MM.1S (cell line): ENCODE measurements at regions not wholly inside any gene's neighbourhood (a gene's known extent, or its start where the extent isn't known, plus 50 kb on each side); places are given as distances from the start of the nearest gene placed in this dataset.

Experiments
- DNase-seq: peaks from one replicate; pipeline ENCODE4 v3.0.0-alpha.2; 2015
- H2AFZ ChIP-seq: fragments of 300-600 bp; sonication (generic); 2 replicates; pipeline ENCODE4 v1.6.0; 2016; ENCODE audit warnings: antibody characterized with exemption, low read length
- H3F3A ChIP-seq: fragments of 300-600 bp; sonication (generic); 2 replicates; pipeline ENCODE4 v1.6.1; 2016; ENCODE audit warnings: mild to moderate bottlenecking, antibody characterized with exemption, low read length, moderate library complexity, mixed read lengths; ENCODE audit not compliant: insufficient read depth
- H3K27ac ChIP-seq: fragments of 300-600 bp; sonication (generic); 2 replicates; pipeline ENCODE4 v1.5.1; 2016; ENCODE audit warnings: mild to moderate bottlenecking, low read length
- H3K27me3 ChIP-seq: fragments of 300-600 bp; sonication (generic); replicated peaks from 2 replicates; pipeline ENCODE4 v1.6.0; 2016; ENCODE audit warnings: low read length; ENCODE audit not compliant: insufficient read depth
- H3K36me3 ChIP-seq: fragments of 300-600 bp; sonication (generic); replicated peaks from 2 replicates; pipeline ENCODE4 v1.6.1; 2016; ENCODE audit warnings: mild to moderate bottlenecking, low read length, mixed read lengths; ENCODE audit not compliant: insufficient read depth
- H3K4me1 ChIP-seq: fragments of 300-600 bp; sonication (generic); 2 replicates; pipeline ENCODE4 v1.6.1; 2016; ENCODE audit warnings: low read length, mixed read lengths
- H3K4me2 ChIP-seq: fragments of 300-600 bp; sonication (generic); 2 replicates; pipeline ENCODE4 v1.6.0; 2016; ENCODE audit warnings: low read depth, low read length
- H3K4me3 ChIP-seq: fragments of 300-600 bp; sonication (generic); 2 replicates; pipeline ENCODE4 v1.5.1; 2016; ENCODE audit warnings: low read length, mixed read lengths
- H3K79me2 ChIP-seq: fragments of 300-600 bp; sonication (generic); 2 replicates; pipeline ENCODE4 v1.6.1; 2016; ENCODE audit warnings: mixed run types, low read length, mixed read lengths
- H3K9ac ChIP-seq: fragments of 300-600 bp; sonication (generic); 2 replicates; pipeline ENCODE4 v1.6.1; 2016; ENCODE audit warnings: low read length, mixed read lengths
- H3K9me2 ChIP-seq: fragments of 300-600 bp; sonication (generic); replicated peaks from 2 replicates; pipeline ENCODE4 v1.6.1; 2016; ENCODE audit warnings: mild to moderate bottlenecking, low read length, mixed read lengths; ENCODE audit not compliant: insufficient read depth
- H3K9me3 ChIP-seq: fragments of 300-600 bp; sonication (generic); replicated peaks from 2 replicates; pipeline ENCODE4 v1.6.1; 2016; ENCODE audit warnings: mild to moderate bottlenecking, low read length, mixed read lengths; ENCODE audit not compliant: insufficient read depth
- H4K20me1 ChIP-seq: fragments of 300-600 bp; sonication (generic); 2 replicates; pipeline ENCODE4 v1.6.1; 2016; ENCODE audit warnings: mild to moderate bottlenecking, low read length, moderate library complexity, mixed read lengths; ENCODE audit not compliant: insufficient read depth
- EZH2 ChIP-seq: fragments of 300-600 bp; sonication (generic); optimal IDR thresholded peaks from 2 replicates; pipeline ENCODE3; 2017; ENCODE audit warnings: low read depth, mild to moderate bottlenecking, antibody characterized with exemption, low read length, mixed read lengths
- EZH2phosphoT487 ChIP-seq: fragments of 300-600 bp; sonication (generic); IDR thresholded peaks from 2 replicates; pipeline ENCODE4 v1.6.1; 2018; ENCODE audit warnings: antibody characterized with exemption, low read length
- TF ChIP-seq, protein P1 (sequence below): fragments of 300-600 bp; sonication (generic); IDR thresholded peaks from 2 replicates; pipeline ENCODE4 v1.5.1; 2016; ENCODE audit warnings: antibody characterized with exemption, low read length, mixed read lengths

DNA sequence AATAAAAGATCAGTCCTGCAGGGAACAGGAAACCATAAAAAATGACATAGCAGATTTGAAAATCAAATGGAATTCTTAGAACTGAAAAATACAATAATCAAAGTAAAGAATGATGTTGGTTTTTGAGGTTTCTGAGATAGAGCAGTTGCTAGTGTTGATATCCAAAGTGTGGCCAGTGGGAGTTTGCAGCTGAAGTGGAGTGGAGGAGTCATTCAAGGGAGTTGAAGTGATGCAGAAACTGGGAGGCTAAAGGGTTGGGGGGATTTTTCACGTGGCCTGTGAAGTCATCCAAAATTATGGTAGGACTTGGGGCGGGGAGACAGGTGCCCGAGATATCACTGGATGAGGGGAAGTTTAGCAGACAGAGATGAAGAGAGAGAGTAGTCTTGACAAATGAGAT lies 123.6 kb downstream of the CDC5L start:
- no peaks in the 10 kb centered on the region for H3K27me3 ChIP-seq
- H3K36me3 ChIP-seq = no peaks in the 10 kb centered on the region
- TF ChIP-seq EZH2phosphoT487 (no peak), EZH2 (no peak)
- TF ChIP-seq, protein P1, sequence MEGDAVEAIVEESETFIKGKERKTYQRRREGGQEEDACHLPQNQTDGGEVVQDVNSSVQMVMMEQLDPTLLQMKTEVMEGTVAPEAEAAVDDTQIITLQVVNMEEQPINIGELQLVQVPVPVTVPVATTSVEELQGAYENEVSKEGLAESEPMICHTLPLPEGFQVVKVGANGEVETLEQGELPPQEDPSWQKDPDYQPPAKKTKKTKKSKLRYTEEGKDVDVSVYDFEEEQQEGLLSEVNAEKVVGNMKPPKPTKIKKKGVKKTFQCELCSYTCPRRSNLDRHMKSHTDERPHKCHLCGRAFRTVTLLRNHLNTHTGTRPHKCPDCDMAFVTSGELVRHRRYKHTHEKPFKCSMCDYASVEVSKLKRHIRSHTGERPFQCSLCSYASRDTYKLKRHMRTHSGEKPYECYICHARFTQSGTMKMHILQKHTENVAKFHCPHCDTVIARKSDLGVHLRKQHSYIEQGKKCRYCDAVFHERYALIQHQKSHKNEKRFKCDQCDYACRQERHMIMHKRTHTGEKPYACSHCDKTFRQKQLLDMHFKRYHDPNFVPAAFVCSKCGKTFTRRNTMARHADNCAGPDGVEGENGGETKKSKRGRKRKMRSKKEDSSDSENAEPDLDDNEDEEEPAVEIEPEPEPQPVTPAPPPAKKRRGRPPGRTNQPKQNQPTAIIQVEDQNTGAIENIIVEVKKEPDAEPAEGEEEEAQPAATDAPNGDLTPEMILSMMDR = no peak
- no peak overlapping the region for H3K9ac ChIP-seq
- H3K27ac ChIP-seq = no peak overlapping the region
- no peaks in the 10 kb centered on the region for H4K20me1 ChIP-seq
- no peaks in the 10 kb centered on the region for H3K9me2 ChIP-seq
- no peaks in the 10 kb centered on the region for H3F3A ChIP-seq
- H3K4me2 ChIP-seq = no peak overlapping the region
- H3K4me3 ChIP-seq = no peak overlapping the region
- DNase-seq = no peak
- H3K79me2 ChIP-seq = no peaks in the 10 kb centered on the region
- H3K9me3 ChIP-seq = no peaks in the 10 kb centered on the region
- no peak overlapping the region for H2AFZ ChIP-seq
- no peaks in the 10 kb centered on the region for H3K4me1 ChIP-seq

DNA sequence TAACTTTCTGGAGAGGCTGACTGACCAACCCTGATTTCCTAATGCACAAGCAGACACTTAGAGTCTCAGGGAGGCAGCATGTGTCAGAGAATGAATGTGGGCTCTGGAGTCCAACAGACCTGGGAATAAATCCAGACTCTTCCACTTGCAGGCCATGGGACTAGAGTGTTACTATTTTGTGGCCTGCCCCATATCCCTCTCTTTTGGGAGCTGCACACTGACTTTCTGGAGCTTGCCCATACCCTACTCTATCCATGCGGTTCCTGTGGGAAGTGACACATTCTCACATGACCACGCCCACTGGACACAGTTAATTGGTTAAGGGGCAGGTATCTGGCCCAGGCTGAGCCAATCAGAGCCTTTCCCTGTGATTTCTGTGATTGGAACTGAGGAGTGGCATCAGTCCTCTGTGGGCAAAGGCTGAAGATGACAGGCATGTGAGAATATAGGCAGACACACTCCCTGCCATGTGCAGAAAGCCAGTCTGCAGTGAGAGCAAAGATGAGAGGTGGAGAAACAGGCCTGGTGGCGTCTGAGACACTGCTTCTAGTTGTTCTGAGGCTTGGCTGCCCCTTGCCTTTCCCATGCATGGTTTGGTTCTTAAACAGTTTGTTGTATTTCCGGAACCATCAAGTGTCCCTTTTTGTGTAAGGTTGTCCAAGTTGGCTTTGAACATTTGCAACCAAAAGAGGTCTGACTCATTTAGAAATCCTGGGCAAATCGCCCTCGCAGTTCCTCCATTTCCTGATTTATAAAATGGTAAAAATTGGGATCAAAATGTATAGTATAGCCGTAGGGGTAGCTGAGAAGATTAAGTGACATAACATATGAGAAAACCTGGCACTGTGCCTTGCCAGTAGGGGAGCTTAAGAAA lies 125.6 kb downstream of the CDC5L start:
- Histone ChIP-seq H3K36me3 (no peaks in the 10 kb centered on the region), H3K79me2 (no peaks in the 10 kb centered on the region), H3K27ac (no peak overlapping the region), H3K27me3 (no peaks in the 10 kb centered on the region), H3K9ac (no peak overlapping the region), H3K4me3 (no peak overlapping the region), H4K20me1 (no peaks in the 10 kb centered on the region), H3K9me2 (no peaks in the 10 kb centered on the region), H3K9me3 (no peaks in the 10 kb centered on the region), H2AFZ (no peak overlapping the region), H3K4me1 (no peaks in the 10 kb centered on the region), H3K4me2 (no peak overlapping the region), H3F3A (no peaks in the 10 kb centered on the region)
- TF ChIP-seq EZH2 = no peak
- no peak for TF ChIP-seq EZH2phosphoT487
- TF ChIP-seq, protein P1 = no peak
- DNase-seq = no peak

DNA sequence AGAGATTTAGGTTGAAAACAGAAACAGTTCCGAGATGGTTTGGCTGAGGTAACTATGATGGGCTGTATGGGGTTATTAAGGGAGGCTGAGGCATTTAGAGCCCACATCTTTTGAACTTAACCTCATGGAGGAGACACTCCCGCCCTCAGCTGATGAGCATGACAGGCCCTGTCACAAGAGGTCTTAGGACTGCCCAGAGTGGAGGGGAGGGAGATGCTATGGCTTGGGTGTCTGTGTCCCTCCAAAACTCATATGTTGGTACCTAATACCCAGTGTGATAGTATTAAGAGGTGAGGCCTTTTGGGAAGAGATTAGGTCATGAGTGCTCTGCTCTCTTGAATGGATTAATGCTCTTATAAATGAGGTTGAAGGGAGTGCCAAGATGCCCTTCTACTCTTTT lies 126.6 kb downstream of the CDC5L start:
- Histone ChIP-seq H3K36me3 (no peaks in the 10 kb centered on the region), H3F3A (no peaks in the 10 kb centered on the region), H3K4me2 (no peak overlapping the region), H3K9me2 (no peaks in the 10 kb centered on the region), H4K20me1 (no peaks in the 10 kb centered on the region), H3K27me3 (no peaks in the 10 kb centered on the region), H2AFZ (no peak overlapping the region), H3K79me2 (no peaks in the 10 kb centered on the region), H3K4me1 (no peaks in the 10 kb centered on the region), H3K9ac (no peak overlapping the region), H3K27ac (no peak overlapping the region), H3K4me3 (no peak overlapping the region), H3K9me3 (no peaks in the 10 kb centered on the region)
- DNase-seq = no peak
- TF ChIP-seq, protein P1 = no peak
- TF ChIP-seq EZH2phosphoT487 (no peak), EZH2 (no peak)
